Progenitor cell of endocrine pancreas (in vitro differentiated cells): ENCODE measurements at regions not wholly inside any gene's neighbourhood (a gene's known extent, or its start where the extent isn't known, plus 50 kb on each side); places are given as distances from the start of the nearest gene placed in this dataset.

Source experiments
- DNase-seq: peaks from one replicate; pipeline ENCODE4 v3.0.0; 2021; ENCODE audit warnings: low spot score; ENCODE audit not compliant: unreplicated experiment
- H3K27ac Mint-ChIP-seq: 2 replicates; pipeline ENCODE4 v1.8.0; 2021; ENCODE audit warnings: mild to moderate bottlenecking, moderate library complexity, mixed read lengths
- H3K27me3 Mint-ChIP-seq: 2 replicates; pipeline ENCODE4 v1.8.0; 2021; ENCODE audit warnings: mixed read lengths
- H3K36me3 Mint-ChIP-seq: 2 replicates; pipeline ENCODE4 v1.8.0; 2022; ENCODE audit warnings: mixed read lengths; ENCODE audit not compliant: insufficient read depth
- H3K4me1 Mint-ChIP-seq: 2 replicates; pipeline ENCODE4 v1.8.0; 2021; ENCODE audit warnings: low read depth, mixed read lengths
- H3K4me3 Mint-ChIP-seq: 2 replicates; pipeline ENCODE4 v1.8.0; 2021; ENCODE audit warnings: low read depth, mild to moderate bottlenecking, moderate library complexity, mixed read lengths
- H3K9me3 Mint-ChIP-seq: 2 replicates; pipeline ENCODE4 v1.8.0; 2021; ENCODE audit warnings: low read depth, mixed read lengths
- TF ChIP-seq, protein P1 (sequence below): fragments of 200-600 bp; sonication (generic); IDR thresholded peaks from one replicate; pipeline ENCODE4 v1.5.0; 2021; ENCODE audit warnings: antibody characterized with exemption, mild to moderate bottlenecking; ENCODE audit not compliant: unreplicated experiment

DNA sequence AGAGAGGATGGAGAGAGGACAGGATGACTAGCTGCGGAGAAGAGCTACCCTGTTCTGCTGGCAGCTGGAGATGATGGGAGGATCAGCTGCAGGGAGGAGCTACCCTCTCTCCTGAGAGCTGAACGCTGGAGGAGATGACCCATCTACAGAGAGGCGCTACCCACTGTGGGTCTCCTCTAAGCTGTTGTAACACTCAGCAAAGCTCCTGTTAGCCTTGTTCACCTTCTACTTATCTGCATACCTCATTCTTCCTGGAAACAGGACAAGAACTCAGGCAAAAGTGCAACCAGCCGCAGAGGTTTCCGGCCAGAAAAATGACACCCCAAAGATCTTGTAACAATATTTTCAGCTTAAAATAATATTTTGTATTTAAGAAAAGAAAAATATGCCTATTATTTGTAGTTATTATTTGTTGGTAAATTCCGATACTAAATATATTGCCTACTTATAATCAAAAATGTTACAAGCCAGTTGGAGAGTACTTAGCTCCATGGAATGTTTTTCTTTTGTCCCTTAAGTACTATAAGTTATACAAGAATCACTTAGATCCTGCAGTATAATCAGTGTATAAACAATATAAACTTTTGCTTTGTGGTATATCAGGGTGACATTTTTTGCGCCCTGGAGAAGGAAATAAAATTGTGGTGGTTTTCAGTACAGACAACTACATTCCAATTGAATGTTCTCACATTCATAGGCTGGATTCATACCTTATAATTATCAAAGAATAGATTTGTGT, 1188.0 kb upstream of the CADM2 start:
- no peaks in the 10 kb centered on the region for H3K9me3 Mint-ChIP-seq
- H3K36me3 Mint-ChIP-seq, result no peaks in the 10 kb centered on the region
- no peak overlapping the region for H3K4me3 Mint-ChIP-seq
- no peak overlapping the region for H3K27ac Mint-ChIP-seq
- TF ChIP-seq, protein P1, sequence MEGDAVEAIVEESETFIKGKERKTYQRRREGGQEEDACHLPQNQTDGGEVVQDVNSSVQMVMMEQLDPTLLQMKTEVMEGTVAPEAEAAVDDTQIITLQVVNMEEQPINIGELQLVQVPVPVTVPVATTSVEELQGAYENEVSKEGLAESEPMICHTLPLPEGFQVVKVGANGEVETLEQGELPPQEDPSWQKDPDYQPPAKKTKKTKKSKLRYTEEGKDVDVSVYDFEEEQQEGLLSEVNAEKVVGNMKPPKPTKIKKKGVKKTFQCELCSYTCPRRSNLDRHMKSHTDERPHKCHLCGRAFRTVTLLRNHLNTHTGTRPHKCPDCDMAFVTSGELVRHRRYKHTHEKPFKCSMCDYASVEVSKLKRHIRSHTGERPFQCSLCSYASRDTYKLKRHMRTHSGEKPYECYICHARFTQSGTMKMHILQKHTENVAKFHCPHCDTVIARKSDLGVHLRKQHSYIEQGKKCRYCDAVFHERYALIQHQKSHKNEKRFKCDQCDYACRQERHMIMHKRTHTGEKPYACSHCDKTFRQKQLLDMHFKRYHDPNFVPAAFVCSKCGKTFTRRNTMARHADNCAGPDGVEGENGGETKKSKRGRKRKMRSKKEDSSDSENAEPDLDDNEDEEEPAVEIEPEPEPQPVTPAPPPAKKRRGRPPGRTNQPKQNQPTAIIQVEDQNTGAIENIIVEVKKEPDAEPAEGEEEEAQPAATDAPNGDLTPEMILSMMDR, result no peak
- peaks cover 1% of the 10 kb centered on the region for H3K4me1 Mint-ChIP-seq
- no peaks in the 10 kb centered on the region for H3K27me3 Mint-ChIP-seq
- DNase-seq, result no peak

DNA sequence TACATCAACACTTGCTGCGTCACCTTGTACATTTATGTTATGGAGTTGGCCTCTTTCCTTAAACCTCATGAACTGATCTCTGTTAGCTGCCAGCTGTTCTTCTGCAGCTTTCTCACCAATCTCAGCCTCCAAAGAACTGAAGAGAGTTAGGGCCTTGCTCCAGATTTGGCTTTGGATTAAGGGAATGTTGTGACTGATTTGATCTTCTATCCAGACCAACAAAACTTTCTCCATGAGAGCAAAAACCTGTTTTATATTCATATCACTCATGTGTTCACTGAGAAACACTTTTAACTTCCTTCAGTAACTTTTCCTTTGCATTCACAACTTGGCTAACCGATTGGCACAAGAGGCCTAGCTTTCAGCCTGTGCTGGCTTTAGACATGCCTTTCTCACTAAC, 1156.0 kb upstream of the CADM2 start:
- H3K36me3 Mint-ChIP-seq, result no peaks in the 10 kb centered on the region
- no peaks in the 10 kb centered on the region for H3K4me1 Mint-ChIP-seq
- no peaks in the 10 kb centered on the region for H3K27me3 Mint-ChIP-seq
- H3K4me3 Mint-ChIP-seq, result no peak overlapping the region
- H3K9me3 Mint-ChIP-seq, result no peaks in the 10 kb centered on the region
- DNase-seq, result no peak
- no peak overlapping the region for H3K27ac Mint-ChIP-seq
- TF ChIP-seq, protein P1, result no peak

DNA sequence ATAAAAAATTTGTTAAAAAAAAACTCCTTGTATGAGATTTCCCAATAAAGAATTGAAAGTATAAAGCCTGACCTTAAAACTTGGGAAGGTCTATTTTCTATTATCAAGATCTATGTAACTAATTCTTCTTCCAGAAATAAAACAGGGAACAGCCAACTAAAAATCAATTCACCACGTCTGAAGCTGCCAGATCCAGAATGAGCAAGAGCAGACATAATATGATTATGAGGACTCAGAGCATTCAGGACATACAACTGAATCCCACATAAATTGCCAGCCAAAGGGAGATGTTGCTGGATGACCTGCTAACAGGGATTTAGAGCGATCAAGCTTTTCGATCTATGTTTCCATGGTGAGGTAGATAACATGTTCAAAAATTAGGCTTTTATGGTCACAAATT, 1151.3 kb upstream of the CADM2 start:
- no peak overlapping the region for H3K27ac Mint-ChIP-seq
- no peaks in the 10 kb centered on the region for H3K27me3 Mint-ChIP-seq
- no peaks in the 10 kb centered on the region for H3K36me3 Mint-ChIP-seq
- no peak for DNase-seq
- TF ChIP-seq, protein P1, result no peak
- peaks cover 8% of the 10 kb centered on the region for H3K9me3 Mint-ChIP-seq
- no peak overlapping the region for H3K4me3 Mint-ChIP-seq
- H3K4me1 Mint-ChIP-seq, result no peaks in the 10 kb centered on the region

DNA sequence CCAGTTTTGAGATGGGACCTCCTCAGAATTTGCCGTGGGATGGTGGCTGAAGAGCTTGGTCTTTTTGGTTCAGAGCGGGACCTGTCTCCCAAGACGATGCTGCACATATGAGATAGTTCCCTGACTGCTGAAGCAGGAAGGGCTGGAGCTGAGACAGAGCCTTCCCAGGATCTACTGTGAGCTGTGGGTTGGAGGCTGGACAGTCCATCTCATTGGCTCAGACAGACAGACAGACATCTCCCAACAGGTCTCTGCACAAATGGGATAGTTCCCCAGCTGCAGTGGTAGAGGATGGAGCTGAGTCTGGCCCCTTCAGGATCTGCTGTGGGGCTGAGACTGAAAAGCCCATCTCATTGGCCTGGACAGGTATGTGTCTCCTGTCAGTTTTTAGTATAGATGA, 1145.6 kb upstream of the CADM2 start:
- TF ChIP-seq, protein P1, result no peak
- no peak overlapping the region for H3K4me3 Mint-ChIP-seq
- no peak for DNase-seq
- peaks cover 8% of the 10 kb centered on the region for H3K9me3 Mint-ChIP-seq
- H3K4me1 Mint-ChIP-seq, result no peaks in the 10 kb centered on the region
- H3K27me3 Mint-ChIP-seq, result no peaks in the 10 kb centered on the region
- H3K36me3 Mint-ChIP-seq, result no peaks in the 10 kb centered on the region
- H3K27ac Mint-ChIP-seq, result no peak overlapping the region

DNA sequence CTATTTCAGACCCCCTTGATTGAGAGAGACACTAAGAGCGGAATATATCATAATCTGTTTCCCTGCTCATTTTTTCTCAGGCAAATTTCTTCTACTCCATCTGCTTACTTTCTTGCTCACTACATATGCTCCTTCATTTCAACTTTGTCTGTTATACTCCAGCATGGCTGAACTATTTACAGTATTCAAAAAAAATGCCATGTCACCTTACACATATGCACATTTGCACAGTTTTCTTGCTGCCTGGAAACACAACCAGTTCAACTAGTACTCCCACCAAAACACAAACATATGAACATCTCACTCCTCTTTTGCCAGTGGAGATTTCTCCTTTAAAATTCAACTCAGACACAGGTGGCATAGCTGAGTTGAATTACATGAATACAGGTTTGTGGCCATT, 1142.1 kb upstream of the CADM2 start:
- no peaks in the 10 kb centered on the region for H3K27me3 Mint-ChIP-seq
- H3K4me1 Mint-ChIP-seq, result peaks cover 8% of the 10 kb centered on the region
- no peak overlapping the region for H3K4me3 Mint-ChIP-seq
- TF ChIP-seq, protein P1, result no peak
- H3K27ac Mint-ChIP-seq, result no peak overlapping the region
- no peaks in the 10 kb centered on the region for H3K9me3 Mint-ChIP-seq
- H3K36me3 Mint-ChIP-seq, result no peaks in the 10 kb centered on the region
- DNase-seq, result no peak
